IMR-90 (cell line): ENCODE measurements at regions not wholly inside any gene's neighbourhood (a gene's known extent, or its start where the extent isn't known, plus 50 kb on each side); places are given as distances from the start of the nearest gene placed in this dataset.

ENCODE experiments used
- ATAC-seq: fragments of 200-7000 bp; cut with Tn5 transposase; 2 replicates; pipeline ENCODE4 v1.9.1; 2020; ENCODE audit warnings: low read depth, mild to moderate bottlenecking, moderate library complexity
- BruUV-seq: library from RNA; stranded (reverse); fragments of 400-500 nt; replicated peaks from 2 replicates; lab custom pipeline; 2021; lab: Mats Ljungman, UMichigan
- CTCF ChIA-PET: fragments of 300-600 bp; formaldehyde crosslinking; extraction: SDS; loops from one replicate; lab custom pipeline; 2021; ENCODE audit warnings: antibody characterized with exemption; lab: Yijun Ruan, JAX
- POLR2A ChIA-PET: fragments of 300-600 bp; sonication (Branson Sonifier 250); formaldehyde crosslinking; loops from one replicate; lab custom pipeline; 2022; ENCODE audit warnings: antibody characterized with exemption; ENCODE audit not compliant: unreplicated experiment; lab: Charles Lee
- DNase-seq: peaks from one replicate; pipeline ENCODE4 v3.0.0; 2013
- H2AFZ ChIP-seq: replicated peaks from 2 replicates; pipeline ENCODE3; 2013; ENCODE audit warnings: low read length, mild to moderate bottlenecking; ENCODE audit not compliant: poor library complexity
- H2AK5ac ChIP-seq: 2 replicates; pipeline ENCODE4 v1.6.1; 2013; ENCODE audit warnings: low read depth, low read length, inconsistent platforms
- H2AK9ac ChIP-seq: replicated peaks from 2 replicates; pipeline ENCODE3; 2013; ENCODE audit warnings: mild to moderate bottlenecking, low read depth, low read length, moderate library complexity; ENCODE audit not compliant: poor library complexity
- H2BK120ac ChIP-seq: 2 replicates; pipeline ENCODE4 v1.6.1; 2013; ENCODE audit warnings: low read depth, low read length, inconsistent platforms
- H2BK15ac ChIP-seq: 3 replicates; pipeline ENCODE4 v1.6.1; 2013; ENCODE audit warnings: low read depth, low read length, inconsistent platforms
- H2BK20ac ChIP-seq: 2 replicates; pipeline ENCODE4 v1.6.1; 2013; ENCODE audit warnings: low read depth, mild to moderate bottlenecking, inconsistent platforms, low read length, moderate library complexity
- H2BK5ac ChIP-seq: 2 replicates; pipeline ENCODE4 v1.6.1; 2013; ENCODE audit warnings: mild to moderate bottlenecking, low read depth, low read length, inconsistent platforms; ENCODE audit not compliant: poor library complexity, severe bottlenecking
- H3K14ac ChIP-seq: replicated peaks from 2 replicates; pipeline ENCODE4 v1.6.1; 2013; ENCODE audit warnings: low read depth, low read length, inconsistent platforms
- H3K18ac ChIP-seq: 2 replicates; pipeline ENCODE4 v1.6.1; 2013; ENCODE audit warnings: low read depth, low read length, control low read depth
- H3K23ac ChIP-seq: 2 replicates; pipeline ENCODE4 v1.6.1; 2013; ENCODE audit warnings: low read depth, low read length, inconsistent platforms
- H3K27ac ChIP-seq: 2 replicates; pipeline ENCODE4 v1.5.1; 2013; ENCODE audit warnings: mild to moderate bottlenecking, control low read depth, low read length; ENCODE audit not compliant: insufficient read depth
- H3K27me3 ChIP-seq: 2 replicates; pipeline ENCODE4 v1.6.1; 2013; ENCODE audit warnings: low read length; ENCODE audit not compliant: control insufficient read depth, insufficient read depth
- H3K36me3 ChIP-seq: 2 replicates; pipeline ENCODE4 v1.6.1; 2013; ENCODE audit warnings: low read length, mixed read lengths; ENCODE audit not compliant: control insufficient read depth, insufficient read depth
- H3K4ac ChIP-seq: 2 replicates; pipeline ENCODE4 v1.6.1; 2013; ENCODE audit warnings: low read depth, low read length, inconsistent platforms
- H3K4me1 ChIP-seq: 2 replicates; pipeline ENCODE4 v1.6.1; 2013; ENCODE audit warnings: low read length, mixed read lengths; ENCODE audit not compliant: control insufficient read depth, insufficient read depth
- H3K4me2 ChIP-seq: 2 replicates; pipeline ENCODE4 v1.6.1; 2013; ENCODE audit warnings: low read depth, mild to moderate bottlenecking, control low read depth, low read length, moderate library complexity
- H3K4me3 ChIP-seq: 2 replicates; pipeline ENCODE4 v1.5.1; 2013; ENCODE audit warnings: low read depth, mild to moderate bottlenecking, control low read depth, low read length, moderate library complexity; ENCODE audit not compliant: insufficient read depth
- H3K56ac ChIP-seq: 2 replicates; pipeline ENCODE4 v1.6.1; 2013; ENCODE audit warnings: low read length, inconsistent platforms; ENCODE audit not compliant: insufficient read depth; ENCODE audit errors: extremely low read depth
- H3K79me1 ChIP-seq, 2 experiments: 2 replicates each; pipeline ENCODE4 v1.6.1; 2013; ENCODE audit warnings: low read length in 2 of 2, inconsistent platforms in 1 of 2, low read depth in 1 of 2
- H3K9ac ChIP-seq: 2 replicates; pipeline ENCODE4 v1.6.1; 2013; ENCODE audit warnings: low read depth, low read length, control low read depth
- H3K9me1 ChIP-seq: 2 replicates; pipeline ENCODE4 v1.6.1; 2013; ENCODE audit warnings: low read length, inconsistent platforms; ENCODE audit not compliant: insufficient read depth
- H3K9me3 ChIP-seq: 2 replicates; pipeline ENCODE4 v1.6.1; 2013; ENCODE audit warnings: low read length; ENCODE audit not compliant: control insufficient read depth, insufficient read depth
- H4K20me1 ChIP-seq: 2 replicates; pipeline ENCODE4 v1.6.1; 2013; ENCODE audit warnings: low read length, inconsistent platforms; ENCODE audit not compliant: insufficient read depth
- H4K5ac ChIP-seq: 2 replicates; pipeline ENCODE4 v1.6.1; 2013; ENCODE audit warnings: mild to moderate bottlenecking, low read depth, low read length, control low read depth
- H4K8ac ChIP-seq, 2 experiments: 2 replicates each; pipeline ENCODE4 v1.6.1; 2013; ENCODE audit warnings: low read depth in 2 of 2, low read length in 2 of 2, control low read depth in 1 of 2, inconsistent platforms in 1 of 2
- H4K91ac ChIP-seq: 2 replicates; pipeline ENCODE4 v1.6.1; 2013; ENCODE audit warnings: low read depth, low read length, inconsistent platforms; ENCODE audit not compliant: insufficient read depth
- BHLHE40 ChIP-seq: fragments of 150-350 bp; IDR thresholded peaks from 2 replicates; pipeline ENCODE4 v1.6.1; 2016; ENCODE audit warnings: mild to moderate bottlenecking, low read depth, low read length
- CEBPB ChIP-seq: IDR thresholded peaks from 2 replicates; pipeline ENCODE4 v1.6.1; 2012; ENCODE audit warnings: low read depth, low read length, improper control_type of control experiment
- CHD1 ChIP-seq: IDR thresholded peaks from 2 replicates; pipeline ENCODE4 v1.6.1; 2012; ENCODE audit warnings: low read depth, low read length, improper control_type of control experiment
- CTCF ChIP-seq: conservative IDR thresholded peaks from 2 replicates; pipeline ENCODE4 v1.5.1; 2012; ENCODE audit warnings: mild to moderate bottlenecking, low read depth, low read length, improper control_type of control experiment
- ELK1 ChIP-seq: fragments of 150-350 bp; IDR thresholded peaks from 2 replicates; pipeline ENCODE4 v1.6.1; 2016; ENCODE audit warnings: low read depth, mild to moderate bottlenecking, low read length, moderate library complexity, borderline replicate concordance
- FOS ChIP-seq: fragments of 150-350 bp; IDR thresholded peaks from 2 replicates; pipeline ENCODE4 v1.6.1; 2016; ENCODE audit warnings: low read depth, low read length
- MAFK ChIP-seq: IDR thresholded peaks from 2 replicates; pipeline ENCODE4 v1.6.1; 2012; ENCODE audit warnings: low read depth, low read length, improper control_type of control experiment
- MAZ ChIP-seq: IDR thresholded peaks from 2 replicates; pipeline ENCODE4 v1.6.1; 2012; ENCODE audit warnings: low read depth, mild to moderate bottlenecking, low read length, improper control_type of control experiment, moderate library complexity, borderline replicate concordance
- MXI1 ChIP-seq: IDR thresholded peaks from 2 replicates; pipeline ENCODE4 v1.6.1; 2012; ENCODE audit warnings: low read depth, mild to moderate bottlenecking, low read length, moderate library complexity, borderline replicate concordance
- NFE2L2 ChIP-seq: fragments of 150-350 bp; IDR thresholded peaks from 2 replicates; pipeline ENCODE4 v1.6.1; 2016; ENCODE audit warnings: low read depth, mild to moderate bottlenecking, low read length
- POLR2A ChIP-seq: IDR thresholded peaks from 2 replicates; pipeline ENCODE4 v1.6.1; 2012; ENCODE audit warnings: mild to moderate bottlenecking, low read depth, low read length
- RAD21 ChIP-seq: IDR thresholded peaks from 2 replicates; pipeline ENCODE4 v1.6.1; 2012; ENCODE audit warnings: low read length, improper control_type of control experiment
- RCOR1 ChIP-seq: IDR thresholded peaks from 2 replicates; pipeline ENCODE4 v1.6.1; 2012; ENCODE audit warnings: mild to moderate bottlenecking, low read length, improper control_type of control experiment; ENCODE audit not compliant: insufficient replicate concordance
- RFX5 ChIP-seq: IDR thresholded peaks from 2 replicates; pipeline ENCODE4 v1.8.0; 2012; ENCODE audit warnings: low read depth, mild to moderate bottlenecking, low read length, moderate library complexity
- SMC3 ChIP-seq: fragments of 150-350 bp; IDR thresholded peaks from 2 replicates; pipeline ENCODE4 v1.6.1; 2016; ENCODE audit warnings: low read depth, mild to moderate bottlenecking, antibody characterized with exemption, low read length, moderate library complexity
- WGBS, 2 experiments: methylation state at CpG; one replicate each; pipeline versions ENCODE4 v1.1.5 to v1.1.7; 2013; ENCODE audit warnings: missing lambda C conversion rate in 2 of 2; ENCODE audit not compliant: insufficient read length in 1 of 2; ENCODE audit errors: extremely low coverage in 2 of 2; 5-methylcytosine and 5-hydroxymethylcytosine counted together
- dilution Hi-C: fragments of 300-500 bp; cut with HindIII; formaldehyde crosslinking; loops from one replicate; pipeline ENCODE4 v1.14.3; 2018; ENCODE audit warnings: low sequenced_read_pairs; ENCODE audit not compliant: unreplicated experiment
- in situ Hi-C: fragments of 300-500 bp; cut with MboI; formaldehyde crosslinking; loops from 3 replicates; pipeline ENCODE4 v1.14.3; 2019; ENCODE audit warnings: low sequenced_read_pairs, inconsistent platforms, mixed read lengths
- intact Hi-C: fragments of 100-400 bp; cut with micrococcal nuclease; formaldehyde crosslinking; loops from 2 replicates; pipeline ENCODE4 v1.10.0; 2022
- TF ChIP-seq, protein P1 (sequence below): fragments of 150-350 bp; IDR thresholded peaks from 2 replicates; pipeline ENCODE4 v1.6.1; 2017; ENCODE audit warnings: mild to moderate bottlenecking, antibody characterized with exemption, low read length, low read depth

GRCh38 chr12:113698510-113698858, 226.8 kb upstream of the LHX5 start:
- ATAC-seq (no peak), DNase-seq (no peak)
- H2AFZ ChIP-seq, result no peak overlapping the region
- in situ Hi-C loops (no loop called here), intact Hi-C loops (no loop called here), dilution Hi-C loops (no loop called here)
- no peak overlapping the region for H3K4me2 ChIP-seq
- no peaks in the 10 kb centered on the region for H3K9me1 ChIP-seq
- POLR2A ChIA-PET, result no interaction called here
- no peaks in the 10 kb centered on the region for H3K9me3 ChIP-seq
- H2BK20ac ChIP-seq, result no peak overlapping the region
- no peak overlapping the region for H2BK120ac ChIP-seq
- H3K9ac ChIP-seq, result no peak overlapping the region
- no peak overlapping the region for H2AK5ac ChIP-seq
- H4K8ac ChIP-seq, result no peak overlapping the region
- H3K4me1 ChIP-seq, result no peaks in the 10 kb centered on the region
- H3K79me1 ChIP-seq, result no peaks in the 10 kb centered on the region
- H3K14ac ChIP-seq, result no peak overlapping the region
- no peak overlapping the region for H3K27ac ChIP-seq
- TF ChIP-seq RCOR1 (no peak), CHD1 (no peak), MXI1 (no peak), MAZ (no peak), NFE2L2 (no peak), CEBPB (no peak), ELK1 (no peak), CTCF (no peak), BHLHE40 (no peak), RFX5 (no peak), RAD21 (no peak), POLR2A (no peak), SMC3 (no peak), FOS (no peak), MAFK (no peak)
- TF ChIP-seq, protein P1, sequence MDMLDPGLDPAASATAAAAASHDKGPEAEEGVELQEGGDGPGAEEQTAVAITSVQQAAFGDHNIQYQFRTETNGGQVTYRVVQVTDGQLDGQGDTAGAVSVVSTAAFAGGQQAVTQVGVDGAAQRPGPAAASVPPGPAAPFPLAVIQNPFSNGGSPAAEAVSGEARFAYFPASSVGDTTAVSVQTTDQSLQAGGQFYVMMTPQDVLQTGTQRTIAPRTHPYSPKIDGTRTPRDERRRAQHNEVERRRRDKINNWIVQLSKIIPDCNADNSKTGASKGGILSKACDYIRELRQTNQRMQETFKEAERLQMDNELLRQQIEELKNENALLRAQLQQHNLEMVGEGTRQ, result no peak
- H2AK9ac ChIP-seq, result no peak overlapping the region
- no peak overlapping the region for H2BK15ac ChIP-seq
- H3K36me3 ChIP-seq, result no peaks in the 10 kb centered on the region
- H3K27me3 ChIP-seq, result peaks cover 2% of the 10 kb centered on the region; the same call in 1 of the 2 replicates
- H3K4me3 ChIP-seq, result no peak overlapping the region
- BruUV-seq, result no TSS peak
- H3K23ac ChIP-seq, result no peak overlapping the region
- no CpG with 5 or more reads among the region's 5 CpGs for WGBS, 2 experiments
- no peak overlapping the region for H3K4ac ChIP-seq
- CTCF ChIA-PET, result no interaction called here
- no peak overlapping the region for H4K5ac ChIP-seq
- no peak overlapping the region for H3K18ac ChIP-seq
- H4K91ac ChIP-seq, result no peak overlapping the region
- no peaks in the 10 kb centered on the region for H4K20me1 ChIP-seq
- no peak overlapping the region for H3K56ac ChIP-seq
- no peak overlapping the region for H2BK5ac ChIP-seq
